Testis (tissue), 2 donors: ENCODE measurements at regions not wholly inside any gene's neighbourhood (a gene's known extent, or its start where the extent isn't known, plus 50 kb on each side); places are given as distances from the start of the nearest gene placed in this dataset.

Source experiments
- POLR2A ChIP-seq: fragments of 450-650 bp; IDR thresholded peaks from one replicate; pipeline ENCODE4 v1.6.1; 2017; ENCODE audit warnings: antibody characterized with exemption, mild to moderate bottlenecking, moderate library complexity
- TF ChIP-seq, protein P1 (sequence below), 3 experiments: fragments of 450-650 bp in 2 of 3; fragments of 200-600 bp in 1 of 3; sonication (generic) in 1 of 3; IDR thresholded peaks; one replicate each; pipeline ENCODE4 v1.5.1; 2016 to 2019; ENCODE audit warnings: antibody characterized with exemption in 3 of 3, mild to moderate bottlenecking in 2 of 3, moderate library complexity in 1 of 3

DNA sequence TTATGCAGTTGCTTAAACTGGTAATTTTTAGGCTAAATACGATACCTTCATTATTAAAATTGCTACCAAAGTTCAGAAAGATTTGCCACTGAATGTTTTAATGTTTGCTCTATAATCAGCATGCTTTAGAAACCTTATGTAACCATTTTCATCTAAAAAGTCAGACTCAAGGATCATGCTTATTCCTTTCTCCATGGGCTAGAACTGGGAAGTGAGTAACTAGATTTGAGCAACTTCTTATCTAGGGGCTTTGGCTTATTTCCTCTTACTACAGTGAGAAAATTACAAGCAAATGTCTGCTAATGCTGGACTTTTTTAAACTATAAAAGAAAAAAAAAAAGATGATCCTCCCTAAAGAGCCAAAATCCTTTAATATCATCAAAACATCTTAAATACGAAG is 215.9 kb downstream of the CRPPA start:
- TF ChIP-seq, protein P1, sequence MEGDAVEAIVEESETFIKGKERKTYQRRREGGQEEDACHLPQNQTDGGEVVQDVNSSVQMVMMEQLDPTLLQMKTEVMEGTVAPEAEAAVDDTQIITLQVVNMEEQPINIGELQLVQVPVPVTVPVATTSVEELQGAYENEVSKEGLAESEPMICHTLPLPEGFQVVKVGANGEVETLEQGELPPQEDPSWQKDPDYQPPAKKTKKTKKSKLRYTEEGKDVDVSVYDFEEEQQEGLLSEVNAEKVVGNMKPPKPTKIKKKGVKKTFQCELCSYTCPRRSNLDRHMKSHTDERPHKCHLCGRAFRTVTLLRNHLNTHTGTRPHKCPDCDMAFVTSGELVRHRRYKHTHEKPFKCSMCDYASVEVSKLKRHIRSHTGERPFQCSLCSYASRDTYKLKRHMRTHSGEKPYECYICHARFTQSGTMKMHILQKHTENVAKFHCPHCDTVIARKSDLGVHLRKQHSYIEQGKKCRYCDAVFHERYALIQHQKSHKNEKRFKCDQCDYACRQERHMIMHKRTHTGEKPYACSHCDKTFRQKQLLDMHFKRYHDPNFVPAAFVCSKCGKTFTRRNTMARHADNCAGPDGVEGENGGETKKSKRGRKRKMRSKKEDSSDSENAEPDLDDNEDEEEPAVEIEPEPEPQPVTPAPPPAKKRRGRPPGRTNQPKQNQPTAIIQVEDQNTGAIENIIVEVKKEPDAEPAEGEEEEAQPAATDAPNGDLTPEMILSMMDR (IDR thresholded peaks at IDR 0.05): no peak
- TF ChIP-seq POLR2A: no peak
